Thoracic aorta (tissue), 2 donors: ENCODE measurements at regions not wholly inside any gene's neighbourhood (a gene's known extent, or its start where the extent isn't known, plus 50 kb on each side); places are given as distances from the start of the nearest gene placed in this dataset.

Source experiments
- ATAC-seq: fragments of 150-250 bp; one replicate; pipeline ENCODE4 v1.8.0; 2017; ENCODE audit warnings: low read depth; ENCODE audit not compliant: insufficient number of reproducible peaks, low FRiP score
- DNase-seq: peaks from one replicate; pipeline ENCODE4 v3.0.0-alpha.2; 2020; ENCODE audit warnings: low spot score
- H3K27ac ChIP-seq, 2 donors: fragments of 200-600 bp; sonication (generic); 1 replicate in 1 of 2; 2 replicates in 1 of 2; pipeline ENCODE4 v1.5.1; 2016; ENCODE audit warnings: mild to moderate bottlenecking in 2 of 2, moderate library complexity in 2 of 2
- H3K27me3 ChIP-seq: fragments of 200-600 bp; sonication (generic); replicated peaks from 2 replicates; pipeline ENCODE4 v1.6.0; 2016; ENCODE audit warnings: mild to moderate bottlenecking; ENCODE audit not compliant: insufficient read depth
- H3K36me3 ChIP-seq: fragments of 200-600 bp; sonication (generic); one replicate; pipeline ENCODE4 v1.5.1; 2016
- H3K4me1 ChIP-seq, 2 donors: fragments of 200-600 bp; sonication (generic); 1 replicate in 1 of 2; 2 replicates in 1 of 2; pipeline versions ENCODE4 v1.5.1 to v1.6.0; 2016; ENCODE audit warnings: low read depth in 2 of 2, mild to moderate bottlenecking in 1 of 2; ENCODE audit not compliant: control insufficient read depth in 1 of 2
- H3K4me3 ChIP-seq: fragments of 200-600 bp; sonication (generic); 2 replicates; pipeline ENCODE4 v1.5.1; 2016; ENCODE audit warnings: mild to moderate bottlenecking
- H3K9me3 ChIP-seq: fragments of 200-600 bp; sonication (generic); 2 replicates; pipeline ENCODE4 v1.5.1; 2016
- CTCF ChIP-seq: fragments of 200-600 bp; sonication (generic); IDR thresholded peaks from one replicate; pipeline ENCODE4 v1.5.1; 2019; ENCODE audit warnings: antibody characterized with exemption

DNA sequence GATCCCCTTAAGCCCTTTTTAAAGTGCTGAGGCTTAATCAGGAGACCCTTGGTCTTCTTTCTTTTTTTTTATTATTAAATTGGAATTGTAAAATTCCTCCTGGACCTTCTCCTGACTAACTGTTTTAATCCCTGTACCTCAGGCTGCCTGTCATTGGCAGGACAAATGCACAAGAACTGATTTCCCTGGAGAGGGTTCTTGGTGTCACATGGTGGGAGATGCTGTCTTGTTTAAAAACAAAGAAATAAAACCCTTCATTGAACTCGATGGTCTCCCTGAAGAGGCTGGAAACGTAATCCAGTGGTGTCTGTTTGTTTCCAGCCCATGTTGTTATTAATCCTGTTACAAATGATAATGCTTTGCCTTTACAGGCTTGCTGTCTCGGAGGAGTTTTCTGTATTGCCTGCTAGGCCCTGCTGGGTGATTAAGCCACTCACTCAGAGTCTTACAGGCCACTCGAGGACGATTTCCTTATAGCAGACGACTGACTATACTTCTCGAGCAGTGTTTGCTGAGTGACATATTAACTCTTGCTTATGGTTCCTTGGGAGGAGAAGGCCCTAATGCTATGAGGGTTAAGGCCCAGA is 100.5 kb upstream of the MGAT5 start:
- Histone ChIP-seq H3K36me3 (no peaks in the 10 kb centered on the region), H3K9me3 (no peaks in the 10 kb centered on the region), H3K27ac (no peak overlapping the region), H3K4me3 (no peak overlapping the region), H3K4me1 (no peaks in the 10 kb centered on the region), H3K27me3 (no peaks in the 10 kb centered on the region)
- no peak for DNase-seq
- ATAC-seq, result no peak
- TF ChIP-seq CTCF, result no peak

GRCh38 chr2:134154246-134154645 is 99.6 kb upstream of the MGAT5 start:
- Histone ChIP-seq H3K4me1 (no peaks in the 10 kb centered on the region), H3K4me3 (no peak overlapping the region), H3K9me3 (no peaks in the 10 kb centered on the region), H3K27ac (no peak overlapping the region), H3K36me3 (no peaks in the 10 kb centered on the region), H3K27me3 (no peaks in the 10 kb centered on the region)
- TF ChIP-seq CTCF, result no peak
- no peak for DNase-seq
- no peak for ATAC-seq

DNA sequence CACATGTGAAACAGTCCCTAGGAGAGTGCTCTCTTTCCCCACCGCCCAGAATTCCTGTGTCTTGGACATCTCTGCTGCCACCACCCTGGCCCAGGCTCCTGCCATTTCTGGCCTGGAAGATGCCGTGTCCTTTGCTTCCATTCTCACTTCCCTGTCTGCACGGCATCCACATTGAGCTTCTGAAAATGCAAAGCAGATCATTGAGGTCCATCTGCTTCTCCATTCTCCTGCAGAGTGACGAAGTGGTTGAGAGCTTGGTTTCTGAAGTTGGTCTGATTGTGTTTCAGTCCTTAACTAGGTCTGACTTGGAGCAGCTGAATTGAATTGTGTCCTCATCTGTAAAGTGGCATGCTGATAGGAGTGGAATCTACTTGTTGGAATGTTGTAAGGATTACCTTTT is 98.7 kb upstream of the MGAT5 start:
- no peak for ATAC-seq
- H3K36me3 ChIP-seq, result no peaks in the 10 kb centered on the region
- no peaks in the 10 kb centered on the region for H3K4me1 ChIP-seq
- DNase-seq, result no peak
- H3K4me3 ChIP-seq, result no peak overlapping the region
- no peaks in the 10 kb centered on the region for H3K27me3 ChIP-seq
- no peak for TF ChIP-seq CTCF
- no peaks in the 10 kb centered on the region for H3K9me3 ChIP-seq
- no peak overlapping the region for H3K27ac ChIP-seq

DNA sequence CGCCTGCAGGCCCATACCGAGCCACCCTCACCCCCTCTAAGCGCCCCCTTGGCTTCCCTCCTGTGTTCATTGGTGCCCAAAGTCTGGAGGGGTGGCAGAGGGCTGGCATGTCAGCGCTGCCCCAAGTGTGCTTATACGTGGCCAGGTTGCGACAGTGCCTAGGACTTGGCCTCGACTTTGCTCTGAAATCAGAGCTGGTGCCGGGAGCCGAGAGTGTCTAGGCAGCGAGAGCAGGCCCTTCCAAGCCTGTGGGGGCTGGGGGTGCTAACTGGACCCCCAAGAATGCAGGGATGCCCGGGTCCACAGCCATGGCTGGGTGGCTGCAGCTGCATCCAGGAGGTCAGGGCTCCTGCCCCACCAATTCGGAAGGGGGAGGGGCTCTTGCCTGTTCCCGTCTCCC is 95.6 kb upstream of the MGAT5 start:
- Histone ChIP-seq H3K27me3 (no peaks in the 10 kb centered on the region), H3K4me3 (no peak overlapping the region), H3K9me3 (no peaks in the 10 kb centered on the region), H3K4me1 (peaks cover 7 to 11% of the 10 kb centered on the region in 2 donors), H3K36me3 (no peaks in the 10 kb centered on the region), H3K27ac (no peak overlapping the region)
- DNase-seq (no peak), ATAC-seq (no peak)
- no peak for TF ChIP-seq CTCF

- Histone ChIP-seq H3K4me3 (no peak overlapping the region), H3K9me3 (no peaks in the 10 kb centered on the region), H3K4me1 (peaks cover 7 to 11% of the 10 kb centered on the region in 2 donors), H3K27ac (no peak overlapping the region), H3K27me3 (no peaks in the 10 kb centered on the region), H3K36me3 (no peaks in the 10 kb centered on the region)
- no peak for ATAC-seq
- DNase-seq, result no peak
- no peak for TF ChIP-seq CTCF
Measured at GRCh38 chr2:134161170-134161547, 92.7 kb upstream of the MGAT5 start.
